GM19351 (cell line): ENCODE measurements at regions not wholly inside any gene's neighbourhood (a gene's known extent, or its start where the extent isn't known, plus 50 kb on each side); places are given as distances from the start of the nearest gene placed in this dataset.

Experiments used
- ATAC-seq: cut with Tn5 transposase; IDR thresholded peaks from one replicate; pipeline ENCODE4 v1.9.1; 2021; ENCODE audit warnings: mild to moderate bottlenecking, moderate library complexity; ENCODE audit not compliant: unreplicated experiment

- no peak for ATAC-seq
Measured at GRCh38 chr4:136935871-136936270, 596.4 kb downstream of the PCDH18 start.

GRCh38 chr4:136935305-136935704, 597.0 kb downstream of the PCDH18 start:
- no peak for ATAC-seq

DNA sequence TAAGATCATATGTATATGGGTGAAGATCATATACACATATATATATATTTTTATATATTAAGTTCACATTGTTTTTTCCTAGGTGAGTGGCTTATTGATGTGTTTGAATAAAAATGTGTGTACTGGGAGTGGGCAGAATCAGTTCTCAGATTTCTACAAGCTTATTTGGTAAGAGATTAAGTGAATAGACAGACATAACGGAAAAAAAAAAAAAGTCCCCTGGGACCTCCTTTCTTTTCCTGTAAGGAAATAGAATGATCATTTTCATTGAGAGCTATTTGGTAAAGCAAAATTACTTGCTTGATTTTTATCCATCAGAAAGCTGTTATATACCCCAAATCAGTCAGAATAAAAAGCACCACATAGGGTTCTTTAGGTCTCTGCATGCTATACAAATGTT, 597.7 kb downstream of the PCDH18 start:
- ATAC-seq: no peak

- ATAC-seq: no peak
Measured at GRCh38 chr4:136931781-136932180, 600.5 kb downstream of the PCDH18 start.

GRCh38 chr4:136928957-136929411, 603.3 kb downstream of the PCDH18 start:
- no peak for ATAC-seq

- no peak for ATAC-seq
Measured at GRCh38 chr4:136927172-136927571, 605.1 kb downstream of the PCDH18 start.

- no peak for ATAC-seq
Measured at GRCh38 chr4:136925203-136925602, 607.1 kb downstream of the PCDH18 start.

GRCh38 chr4:136922066-136922465, 610.2 kb downstream of the PCDH18 start:
- ATAC-seq: no peak

GRCh38 chr4:136920092-136920881, 612.0 kb downstream of the PCDH18 start:
- no peak for ATAC-seq

- no peak for ATAC-seq
Measured at GRCh38 chr4:136918772-136919171, 613.5 kb downstream of the PCDH18 start.

DNA sequence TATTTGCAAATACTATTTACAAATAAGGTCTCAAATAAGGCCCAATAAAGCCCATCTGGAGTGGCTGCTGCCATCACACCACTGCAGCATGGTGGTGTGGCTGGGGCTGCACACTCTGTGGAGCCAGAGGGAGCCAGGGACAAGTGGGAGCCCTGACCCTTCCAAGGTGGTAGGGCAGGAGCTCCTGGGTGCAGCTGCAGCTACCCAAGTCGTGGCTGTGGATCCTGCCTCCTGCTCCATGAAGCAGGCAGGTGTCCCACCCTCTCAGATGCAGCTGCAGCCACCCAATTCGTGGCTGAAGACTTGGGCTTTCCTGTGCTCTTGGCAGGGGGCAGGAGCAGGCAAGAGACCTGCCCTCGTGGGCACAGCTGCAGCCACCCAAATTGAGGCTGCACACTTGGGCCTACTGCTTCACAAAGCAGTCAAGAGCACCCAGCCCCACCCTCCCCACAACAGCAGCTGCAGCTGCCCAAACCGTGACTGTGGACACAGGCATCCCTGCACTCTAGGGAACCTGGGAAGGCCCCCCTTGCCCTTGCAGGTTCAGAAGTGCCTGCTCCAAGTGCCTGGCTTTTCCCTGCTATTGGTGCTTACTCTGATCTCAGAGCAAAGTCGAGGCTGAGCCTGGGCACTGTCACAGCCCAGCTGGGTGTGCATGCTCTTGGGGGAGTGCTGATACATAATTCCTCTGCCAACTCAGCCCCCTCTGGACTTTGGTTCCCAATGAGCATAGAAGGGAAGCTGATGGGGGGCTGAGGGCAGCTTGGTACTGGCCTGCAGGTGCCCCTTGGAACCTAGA, 614.8 kb downstream of the PCDH18 start:
- ATAC-seq: no peak

DNA sequence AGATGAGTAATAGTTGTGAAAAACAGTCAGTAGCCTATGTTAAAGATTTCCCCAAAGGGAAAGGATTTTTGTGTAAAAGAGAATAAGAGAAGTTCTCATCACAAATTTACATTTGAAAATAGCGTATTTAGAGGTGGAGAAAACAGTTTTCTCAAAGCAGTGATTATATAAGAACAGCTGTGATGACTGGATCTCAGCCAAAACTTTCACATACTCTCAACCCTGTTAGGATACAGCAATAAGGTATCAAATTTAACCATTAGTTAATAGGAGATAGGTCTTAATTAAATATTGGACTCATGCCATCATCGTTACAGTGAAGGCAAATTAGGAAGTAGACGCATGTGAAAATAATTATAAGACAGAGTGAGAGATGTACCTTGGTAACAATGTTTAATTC, 622.7 kb downstream of the PCDH18 start:
- ATAC-seq: no peak

DNA sequence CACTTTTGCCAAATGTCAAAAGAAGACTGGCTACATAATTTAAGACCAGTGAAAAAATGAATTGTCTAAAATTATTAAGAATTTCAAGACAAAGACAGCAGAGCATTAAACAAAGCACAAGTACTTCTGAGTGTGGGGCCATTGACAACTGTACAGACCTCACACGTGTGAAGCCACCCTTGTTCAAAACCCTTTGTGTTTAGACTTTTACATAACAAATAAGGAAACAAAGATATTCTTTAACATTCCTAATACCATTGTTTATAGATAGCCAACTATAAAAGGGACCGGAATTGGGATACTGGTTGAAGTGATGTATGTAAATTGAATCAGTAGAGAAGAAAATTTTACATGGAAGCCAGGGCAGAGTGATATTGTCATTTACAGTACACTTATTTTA, 624.2 kb downstream of the PCDH18 start:
- no peak for ATAC-seq

DNA sequence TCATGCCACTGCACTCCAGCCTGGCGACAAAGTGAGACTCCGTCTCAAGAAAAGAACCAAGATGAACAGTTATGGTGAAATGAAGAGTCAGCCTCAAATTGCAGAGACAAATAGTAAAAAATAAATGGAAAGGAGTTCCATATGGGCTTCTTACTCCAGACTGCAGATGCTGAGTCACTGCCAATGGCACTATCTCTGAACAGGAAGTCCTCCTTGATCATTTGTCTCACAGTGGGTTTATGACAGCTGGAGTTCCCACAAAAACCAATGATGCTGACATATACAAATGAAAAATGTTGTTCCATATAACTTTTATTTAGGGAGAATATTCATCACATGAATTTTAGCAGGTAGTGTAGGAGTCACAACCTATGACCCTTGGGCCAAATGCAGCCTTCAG, 631.6 kb downstream of the PCDH18 start:
- ATAC-seq: no peak

DNA sequence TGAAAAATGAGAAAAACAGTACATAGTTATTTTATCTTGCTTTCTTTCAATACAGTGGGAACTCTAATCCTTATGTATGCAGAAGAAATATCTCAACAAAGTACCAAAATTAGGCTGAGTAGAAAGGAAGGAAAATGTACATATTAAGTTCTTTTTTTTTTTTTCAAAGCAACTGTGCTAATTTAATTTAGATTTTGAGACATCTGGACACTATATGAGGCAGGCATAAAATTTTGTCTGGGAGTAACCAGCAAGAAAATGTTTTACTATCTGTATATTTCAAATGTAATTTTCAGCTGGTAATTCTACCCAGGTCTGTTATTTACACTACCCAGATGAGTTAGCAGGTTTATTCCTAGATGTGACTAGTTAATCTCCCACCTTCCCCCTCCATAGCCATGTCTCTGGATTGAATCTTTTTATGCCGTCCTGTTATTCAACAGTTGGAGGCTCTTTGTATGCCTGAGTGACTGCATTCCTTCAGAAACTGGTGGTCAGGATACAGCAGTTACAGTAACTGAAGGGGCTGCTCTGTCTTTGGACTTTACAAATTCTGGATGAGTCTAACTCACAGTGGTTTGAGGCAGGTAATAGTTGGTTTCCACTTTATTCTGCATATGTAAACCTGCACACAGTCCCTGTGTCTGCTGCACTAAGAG, 633.6 kb downstream of the PCDH18 start:
- ATAC-seq: no peak

DNA sequence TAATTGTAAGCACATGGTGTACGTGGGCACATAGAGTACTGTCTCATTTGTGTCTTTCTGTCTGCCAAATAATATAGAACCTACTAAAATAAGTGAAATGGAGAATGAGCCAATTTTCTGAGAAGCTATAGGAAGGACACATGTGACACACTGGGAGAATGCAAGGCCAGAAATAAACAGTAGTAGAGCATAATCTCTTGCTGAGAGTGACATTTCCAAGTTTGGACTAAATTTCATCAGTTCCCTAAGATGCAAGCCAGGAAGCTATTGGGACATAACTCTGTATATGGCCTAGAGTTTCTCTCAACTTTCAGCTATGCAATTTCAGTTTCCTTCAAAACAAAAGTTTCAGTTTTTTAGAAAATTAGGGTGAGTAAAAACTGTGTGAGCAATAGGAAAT, 638.7 kb downstream of the PCDH18 start:
- no peak for ATAC-seq

DNA sequence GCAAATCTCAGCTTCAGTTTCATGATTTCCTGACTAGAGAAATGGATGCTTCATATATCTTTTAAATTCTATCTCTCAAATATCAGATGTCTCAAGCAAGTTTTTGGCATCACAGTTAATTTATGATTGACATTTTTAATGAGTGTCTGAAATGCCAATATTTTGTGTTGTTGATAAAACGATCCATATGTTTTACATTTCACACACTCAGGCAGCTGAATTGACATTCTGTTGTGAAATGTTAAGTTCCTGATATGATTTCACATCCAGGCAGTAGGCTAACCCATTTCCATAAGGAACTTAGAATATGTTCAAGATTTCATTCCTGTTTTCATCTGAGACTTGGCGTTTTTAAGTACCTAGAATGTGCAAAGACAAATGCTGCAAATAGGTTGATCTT, 650.6 kb downstream of the PCDH18 start:
- ATAC-seq: no peak

DNA sequence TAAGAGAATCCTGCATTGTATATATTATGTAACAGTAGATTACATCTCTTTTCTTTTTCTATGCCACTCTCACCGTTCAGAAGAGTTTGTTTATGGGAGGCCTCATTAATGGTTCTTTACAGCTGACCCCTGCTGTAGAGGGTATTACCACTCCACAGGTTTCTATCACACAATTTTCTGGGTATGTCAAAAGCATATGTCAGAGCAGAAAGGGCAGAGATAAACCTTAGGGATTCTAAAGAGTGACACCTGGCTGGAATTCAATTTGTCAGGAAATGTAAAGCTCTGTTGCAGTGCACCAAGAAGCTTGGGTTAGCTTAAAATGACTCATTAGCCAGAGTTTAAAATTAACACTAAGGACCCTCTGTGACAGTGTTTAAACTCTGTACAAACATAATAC, 658.7 kb downstream of the PCDH18 start:
- ATAC-seq: no peak

DNA sequence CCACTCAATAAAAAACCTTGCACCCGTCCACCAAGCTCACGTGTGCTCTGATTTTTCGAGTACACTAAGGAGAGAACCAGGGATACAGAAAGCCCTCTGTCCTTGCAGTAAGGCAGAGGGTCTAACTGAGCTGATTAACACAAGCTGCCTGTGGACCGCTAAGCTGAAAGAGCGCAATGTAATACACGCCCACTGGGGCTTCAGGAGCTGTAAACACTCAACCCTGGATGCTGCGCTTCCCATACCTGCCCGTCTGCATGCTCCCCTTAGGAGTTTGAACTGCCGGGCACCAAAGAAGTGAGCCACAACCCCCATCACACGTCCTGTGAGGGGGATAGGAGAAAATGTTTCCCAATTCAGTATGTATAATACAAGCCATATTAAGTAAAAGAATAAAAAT, 664.8 kb downstream of the PCDH18 start:
- no peak for ATAC-seq

DNA sequence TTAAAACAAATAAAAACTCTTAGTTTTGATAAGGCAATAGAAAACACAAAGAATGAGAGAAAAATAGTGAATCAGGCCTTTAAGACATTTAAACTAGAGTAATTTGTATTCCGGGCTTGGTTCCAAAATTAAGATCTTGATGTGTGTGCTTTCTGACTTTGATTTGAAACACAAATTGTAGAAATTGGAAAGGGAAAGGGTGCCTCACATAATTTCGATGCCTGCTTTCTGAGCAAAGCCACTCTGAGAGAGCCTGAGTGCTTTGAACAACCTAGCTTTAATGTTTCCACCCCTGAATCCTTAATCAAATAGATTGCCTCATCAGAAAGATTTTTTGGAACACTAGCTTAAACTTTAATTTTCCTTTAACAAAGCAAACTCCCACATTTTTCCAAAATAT, 666.8 kb downstream of the PCDH18 start:
- ATAC-seq: no peak

GRCh38 chr4:136864604-136865185, 667.6 kb downstream of the PCDH18 start:
- ATAC-seq: peak; percentile 96
